ENCODE measurements at regions not wholly inside any gene's neighbourhood (a gene's known extent, or its start where the extent isn't known, plus 50 kb on each side); places are given as distances from the start of the nearest gene placed in this dataset.

DNA sequence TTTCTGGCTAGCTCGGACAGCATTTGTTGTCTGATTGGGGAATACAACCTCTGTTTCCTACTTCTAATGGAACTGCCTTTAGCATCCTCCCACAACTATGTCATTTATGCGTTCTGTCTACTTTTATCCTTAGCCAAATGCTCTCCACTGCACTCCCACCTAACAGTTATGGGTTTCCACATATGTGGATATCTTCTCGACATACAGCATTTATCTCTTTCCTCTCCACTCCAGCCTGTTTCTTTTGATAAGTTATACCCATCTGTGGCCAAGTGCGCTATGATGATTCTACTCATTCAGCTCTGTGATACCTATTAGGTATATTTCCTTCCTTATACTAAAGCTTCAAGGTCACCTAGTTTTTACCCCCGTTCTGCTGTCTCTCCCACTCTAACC is 122.2 kb upstream of the NAP1L1 start:
- Histone ChIP-seq H3K4me2 (no peak overlapping the region), H3K4me1 (no peaks in the 10 kb centered on the region), H3K4me3 (no peak overlapping the region), H3K9me3 (peaks cover 7% of the 10 kb centered on the region; the same call in 1 of the 3 replicates), H3K27ac (no peak overlapping the region)
- WGBS (ENCODE audit: missing lambda C conversion rate): 62% methylated on average over 5 of the region's 5 CpGs
- no peak for FAIRE-seq
- TF ChIP-seq, protein P1, sequence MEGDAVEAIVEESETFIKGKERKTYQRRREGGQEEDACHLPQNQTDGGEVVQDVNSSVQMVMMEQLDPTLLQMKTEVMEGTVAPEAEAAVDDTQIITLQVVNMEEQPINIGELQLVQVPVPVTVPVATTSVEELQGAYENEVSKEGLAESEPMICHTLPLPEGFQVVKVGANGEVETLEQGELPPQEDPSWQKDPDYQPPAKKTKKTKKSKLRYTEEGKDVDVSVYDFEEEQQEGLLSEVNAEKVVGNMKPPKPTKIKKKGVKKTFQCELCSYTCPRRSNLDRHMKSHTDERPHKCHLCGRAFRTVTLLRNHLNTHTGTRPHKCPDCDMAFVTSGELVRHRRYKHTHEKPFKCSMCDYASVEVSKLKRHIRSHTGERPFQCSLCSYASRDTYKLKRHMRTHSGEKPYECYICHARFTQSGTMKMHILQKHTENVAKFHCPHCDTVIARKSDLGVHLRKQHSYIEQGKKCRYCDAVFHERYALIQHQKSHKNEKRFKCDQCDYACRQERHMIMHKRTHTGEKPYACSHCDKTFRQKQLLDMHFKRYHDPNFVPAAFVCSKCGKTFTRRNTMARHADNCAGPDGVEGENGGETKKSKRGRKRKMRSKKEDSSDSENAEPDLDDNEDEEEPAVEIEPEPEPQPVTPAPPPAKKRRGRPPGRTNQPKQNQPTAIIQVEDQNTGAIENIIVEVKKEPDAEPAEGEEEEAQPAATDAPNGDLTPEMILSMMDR (IDR thresholded peaks at IDR 0.05): no peak
- no peak for TF ChIP-seq JUNB (IDR thresholded peaks at IDR 0.05)
- no peak for TF ChIP-seq ZSCAN20 (CRISPR knock-in tag; IDR thresholded peaks at IDR 0.05)
- no peak for TF ChIP-seq KDM1A (IDR thresholded peaks at IDR 0.05; ENCODE audit: low read depth)
- no peak for TF ChIP-seq KDM5A (IDR thresholded peaks at IDR 0.05)
- no peak for TF ChIP-seq CHD2 (IDR thresholded peaks at IDR 0.05; ENCODE audit: low read length, partially characterized antibody)
- TF ChIP-seq JUN (IDR thresholded peaks at IDR 0.05): no peak
- no peak for TF ChIP-seq RARB (CRISPR knock-in tag; IDR thresholded peaks at IDR 0.05)
- no peak for TF ChIP-seq RFX5 (IDR thresholded peaks at IDR 0.05)
- TF ChIP-seq NR3C1 (IDR thresholded peaks at IDR 0.05): no peak
- TF ChIP-seq EHF (CRISPR knock-in tag; IDR thresholded peaks at IDR 0.05): no peak
- no peak for TF ChIP-seq HOXA7 (CRISPR knock-in tag; IDR thresholded peaks at IDR 0.05)
- no peak for TF ChIP-seq TP53 (CRISPR knock-in tag; IDR thresholded peaks at IDR 0.05)
- TF ChIP-seq TFCP2L1 (CRISPR knock-in tag; IDR thresholded peaks at IDR 0.05): no peak
- no peak for TF ChIP-seq RCOR1 (IDR thresholded peaks at IDR 0.05; ENCODE audit: low read depth, low read length)
- DNase-seq (ENCODE audit: low read depth in 1 of 2, low spot score in 1 of 2): no peak
- POLR2A ChIA-PET: no interaction called here
- ATAC-seq: no peak
- CTCF ChIA-PET: no interaction called here

DNA sequence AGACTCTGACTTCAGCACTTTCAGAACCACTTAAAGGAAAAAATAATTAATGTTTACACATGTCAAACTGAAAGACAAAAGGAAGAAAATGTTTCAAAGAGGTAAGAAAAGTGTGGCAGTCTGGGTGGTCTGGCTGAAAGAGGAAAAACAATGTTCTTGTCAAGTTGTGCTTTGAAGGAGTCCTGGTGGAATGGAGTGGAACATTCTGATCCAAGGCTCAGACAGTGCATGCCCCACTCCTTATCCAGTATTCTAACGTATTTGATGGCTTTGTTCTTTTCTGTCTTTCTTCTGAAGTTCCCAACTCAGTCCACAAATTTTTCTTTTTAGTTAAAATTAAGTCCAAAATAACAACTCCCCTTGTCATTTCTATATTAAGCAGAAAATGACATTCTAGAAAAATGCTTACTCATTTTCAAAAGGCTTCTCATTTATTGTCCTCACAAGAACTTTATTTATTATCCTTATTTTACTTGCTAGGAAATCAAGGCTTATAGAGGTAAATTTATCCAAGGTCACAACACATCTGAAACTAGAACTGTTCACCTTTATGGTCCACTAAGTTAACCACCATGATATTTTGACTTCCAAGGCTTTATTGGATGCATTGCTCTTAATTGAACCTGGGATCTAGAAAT is 121.7 kb upstream of the NAP1L1 start:
- WGBS (ENCODE audit: missing lambda C conversion rate): 5% methylated on average over 1 of the region's 1 CpG
- ChIA-PET POLR2A (no interaction called here), CTCF (no interaction called here)
- TF ChIP-seq FOSL2 (IDR thresholded peaks at IDR 0.05): no peak
- no peak for TF ChIP-seq FOSL2 (CRISPR knock-in tag; IDR thresholded peaks at IDR 0.05)
- TF ChIP-seq MAFK (IDR thresholded peaks at IDR 0.05; ENCODE audit: partially characterized antibody): no peak
- no peak for TF ChIP-seq HOXA7 (CRISPR knock-in tag; IDR thresholded peaks at IDR 0.05)
- no peak for TF ChIP-seq HDAC2 (IDR thresholded peaks at IDR 0.05)
- TF ChIP-seq, protein P2, sequence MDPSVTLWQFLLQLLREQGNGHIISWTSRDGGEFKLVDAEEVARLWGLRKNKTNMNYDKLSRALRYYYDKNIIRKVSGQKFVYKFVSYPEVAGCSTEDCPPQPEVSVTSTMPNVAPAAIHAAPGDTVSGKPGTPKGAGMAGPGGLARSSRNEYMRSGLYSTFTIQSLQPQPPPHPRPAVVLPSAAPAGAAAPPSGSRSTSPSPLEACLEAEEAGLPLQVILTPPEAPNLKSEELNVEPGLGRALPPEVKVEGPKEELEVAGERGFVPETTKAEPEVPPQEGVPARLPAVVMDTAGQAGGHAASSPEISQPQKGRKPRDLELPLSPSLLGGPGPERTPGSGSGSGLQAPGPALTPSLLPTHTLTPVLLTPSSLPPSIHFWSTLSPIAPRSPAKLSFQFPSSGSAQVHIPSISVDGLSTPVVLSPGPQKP (IDR thresholded peaks at IDR 0.05; ENCODE audit: low read depth, low read length): no peak
- TF ChIP-seq, protein P1 (IDR thresholded peaks at IDR 0.05): no peak
- no peak for TF ChIP-seq ZSCAN20 (CRISPR knock-in tag; IDR thresholded peaks at IDR 0.05)
- TF ChIP-seq HOXB5 (CRISPR knock-in tag; IDR thresholded peaks at IDR 0.05): no peak
- no peak for TF ChIP-seq EP300 (IDR thresholded peaks at IDR 0.05)
- FAIRE-seq: no peak
- no peak for DNase-seq (ENCODE audit: low read depth in 1 of 2, low spot score in 1 of 2)
- no peak overlapping the region for H3K4me3 ChIP-seq
- H3K4me2 ChIP-seq: no peak overlapping the region
- no peak overlapping the region; a peak in 1 of 6 replicates for H3K27ac ChIP-seq
- H3K4me1 ChIP-seq: no peaks in the 10 kb centered on the region
- H3K9me3 ChIP-seq: peaks cover 7% of the 10 kb centered on the region; the same call in 1 of the 3 replicates
- ATAC-seq: no peak
